H1 (cell line): ENCODE measurements at regions not wholly inside any gene's neighbourhood (a gene's known extent, or its start where the extent isn't known, plus 50 kb on each side); places are given as distances from the start of the nearest gene placed in this dataset.

ENCODE experiments used
- CBX5 ChIP-seq: fragments of 300-800, 300-1000 bp; sonication (generic); IDR thresholded peaks from 2 replicates; pipeline ENCODE4 v1.7.1; 2016; ENCODE audit warnings: antibody characterized with exemption, low read length, low read depth
- CTCF ChIP-seq, 3 experiments: IDR thresholded peaks; 1 replicate in 2 of 3; 2 replicates in 1 of 3; pipeline versions ENCODE4 v1.5.1 to v1.6.1; 2011; ENCODE audit warnings: low read length in 3 of 3, mild to moderate bottlenecking in 3 of 3, inconsistent platforms in 2 of 3, low read depth in 1 of 3, moderate library complexity in 1 of 3; ENCODE audit not compliant: insufficient read depth in 1 of 3; ENCODE audit errors: control extremely low read depth in 1 of 3
- E2F6 ChIP-seq: IDR thresholded peaks from 2 replicates; pipeline ENCODE4 v1.6.1; 2012; ENCODE audit warnings: inconsistent platforms
- YY1 ChIP-seq: IDR thresholded peaks from 2 replicates; pipeline ENCODE4 v1.6.1; 2011; ENCODE audit warnings: low read depth, mild to moderate bottlenecking, low read length

- TF ChIP-seq YY1 = no peak
- no peak for TF ChIP-seq CBX5
- peak; percentile 7 to 85 (median 78) for TF ChIP-seq CTCF (IDR thresholded peaks at IDR 0.05; ENCODE audit: control extremely low read depth in 1 of 3, insufficient read depth in 1 of 3, low read depth in 1 of 3, low read length in 3 of 3)
- TF ChIP-seq E2F6 = no peak
- TF ChIP-seq, all 59 proteins: peak for 3
Measured at GRCh38 chr6:138001750-138002349, 105.4 kb downstream of the PERP start (continued).
